GM12872 (cell line): ENCODE measurements at regions not wholly inside any gene's neighbourhood (a gene's known extent, or its start where the extent isn't known, plus 50 kb on each side); places are given as distances from the start of the nearest gene placed in this dataset.

Source experiments
- TF ChIP-seq, protein P1 (sequence below): IDR thresholded peaks from 3 replicates; pipeline ENCODE4 v1.5.1; 2011; ENCODE audit warnings: low read depth, mild to moderate bottlenecking, low read length, moderate library complexity; ENCODE audit not compliant: insufficient read depth

GRCh38 chr2:173571887-173572680, 217.4 kb downstream of the CDCA7 start:
- TF ChIP-seq, protein P1, sequence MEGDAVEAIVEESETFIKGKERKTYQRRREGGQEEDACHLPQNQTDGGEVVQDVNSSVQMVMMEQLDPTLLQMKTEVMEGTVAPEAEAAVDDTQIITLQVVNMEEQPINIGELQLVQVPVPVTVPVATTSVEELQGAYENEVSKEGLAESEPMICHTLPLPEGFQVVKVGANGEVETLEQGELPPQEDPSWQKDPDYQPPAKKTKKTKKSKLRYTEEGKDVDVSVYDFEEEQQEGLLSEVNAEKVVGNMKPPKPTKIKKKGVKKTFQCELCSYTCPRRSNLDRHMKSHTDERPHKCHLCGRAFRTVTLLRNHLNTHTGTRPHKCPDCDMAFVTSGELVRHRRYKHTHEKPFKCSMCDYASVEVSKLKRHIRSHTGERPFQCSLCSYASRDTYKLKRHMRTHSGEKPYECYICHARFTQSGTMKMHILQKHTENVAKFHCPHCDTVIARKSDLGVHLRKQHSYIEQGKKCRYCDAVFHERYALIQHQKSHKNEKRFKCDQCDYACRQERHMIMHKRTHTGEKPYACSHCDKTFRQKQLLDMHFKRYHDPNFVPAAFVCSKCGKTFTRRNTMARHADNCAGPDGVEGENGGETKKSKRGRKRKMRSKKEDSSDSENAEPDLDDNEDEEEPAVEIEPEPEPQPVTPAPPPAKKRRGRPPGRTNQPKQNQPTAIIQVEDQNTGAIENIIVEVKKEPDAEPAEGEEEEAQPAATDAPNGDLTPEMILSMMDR: no peak

- TF ChIP-seq, protein P1: no peak; the same call in 2 of the 3 replicates
These were observed 218.2 kb downstream of the CDCA7 start for GRCh38 chr2:173572848-173573247.

GRCh38 chr2:173574324-173575112, 219.8 kb downstream of the CDCA7 start:
- TF ChIP-seq, protein P1: no peak

- TF ChIP-seq, protein P1: no peak
These were observed 223.9 kb downstream of the CDCA7 start for GRCh38 chr2:173578404-173579107.

DNA sequence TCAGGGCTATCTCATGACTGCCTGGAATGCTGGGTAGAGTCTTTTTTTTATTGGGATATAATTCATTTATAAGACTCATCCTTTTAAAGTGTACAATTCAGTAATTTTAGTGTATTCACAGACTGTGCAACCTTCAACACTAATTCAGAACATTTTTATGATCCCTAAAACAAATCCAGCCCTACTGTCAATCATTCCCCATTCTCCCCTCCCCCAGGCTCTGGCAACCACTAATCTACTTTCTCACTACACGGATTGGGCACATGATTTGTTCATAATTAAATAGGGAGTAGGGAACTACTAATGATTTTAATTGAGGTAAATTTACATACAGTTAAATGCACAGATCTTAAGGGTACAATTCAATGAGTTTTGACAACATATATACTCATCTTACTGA, 225.7 kb downstream of the CDCA7 start:
- TF ChIP-seq, protein P1: no peak

DNA sequence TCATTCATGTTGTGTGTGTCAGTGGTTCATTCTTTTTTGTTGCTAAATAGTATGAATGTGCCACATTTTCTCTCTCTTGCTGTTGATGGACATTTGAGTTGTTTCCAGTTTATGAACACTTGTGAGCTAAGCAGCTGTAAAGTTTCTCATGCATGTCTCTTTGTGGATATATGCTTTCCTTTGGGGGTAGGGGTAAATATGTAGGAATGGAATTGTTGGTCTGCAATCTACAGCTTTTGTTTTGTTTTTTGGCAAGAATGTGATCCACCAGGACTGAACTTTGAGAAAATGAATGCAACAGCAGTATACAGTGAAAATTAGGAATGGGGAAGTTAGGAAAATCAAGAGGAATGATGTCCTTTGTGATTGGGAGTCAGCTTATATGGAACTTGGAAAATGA, 226.3 kb downstream of the CDCA7 start:
- TF ChIP-seq, protein P1: no peak

- TF ChIP-seq, protein P1: no peak
These were observed 228.5 kb downstream of the CDCA7 start for GRCh38 chr2:173583196-173583595.
